OCI-LY1 (cell line): ENCODE measurements at regions not wholly inside any gene's neighbourhood (a gene's known extent, or its start where the extent isn't known, plus 50 kb on each side); places are given as distances from the start of the nearest gene placed in this dataset.

Source experiments
- EZH2 ChIP-seq: fragments of 200-600 bp; sonication (generic), shearing (Covaris generic); IDR thresholded peaks from 2 replicates; pipeline ENCODE4 v1.8.0; 2017; ENCODE audit warnings: borderline replicate concordance, mixed run types, mild to moderate bottlenecking, antibody characterized with exemption, low read length, moderate library complexity, mixed read lengths
- TF ChIP-seq, protein P1 (sequence below): fragments of 200-600 bp; sonication (generic), shearing (Covaris generic); IDR thresholded peaks from 2 replicates; pipeline ENCODE4 v1.5.1; 2017; ENCODE audit warnings: mild to moderate bottlenecking, antibody characterized with exemption, low read length, moderate library complexity, mixed read lengths

DNA sequence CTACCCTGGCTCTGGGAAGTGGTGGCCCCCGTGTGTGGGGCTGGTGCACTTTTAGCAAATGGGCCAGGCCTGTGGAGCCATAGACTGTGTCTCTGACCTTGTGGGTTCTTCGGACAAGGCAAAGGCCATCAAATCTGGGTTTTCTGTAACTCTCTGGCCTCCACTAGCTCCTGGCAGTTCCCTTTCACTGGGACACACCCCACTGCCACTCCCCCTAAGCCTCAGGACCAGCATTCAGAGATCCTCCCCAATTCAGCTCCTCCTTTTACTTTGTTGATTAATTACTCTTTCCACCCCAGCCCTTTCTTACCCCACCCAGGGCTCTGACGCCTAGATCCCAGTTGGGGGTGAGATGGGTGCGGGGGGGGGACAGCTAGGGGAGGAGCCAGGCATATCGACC, 53.9 kb upstream of the IRX3 start:
- TF ChIP-seq, protein P1, sequence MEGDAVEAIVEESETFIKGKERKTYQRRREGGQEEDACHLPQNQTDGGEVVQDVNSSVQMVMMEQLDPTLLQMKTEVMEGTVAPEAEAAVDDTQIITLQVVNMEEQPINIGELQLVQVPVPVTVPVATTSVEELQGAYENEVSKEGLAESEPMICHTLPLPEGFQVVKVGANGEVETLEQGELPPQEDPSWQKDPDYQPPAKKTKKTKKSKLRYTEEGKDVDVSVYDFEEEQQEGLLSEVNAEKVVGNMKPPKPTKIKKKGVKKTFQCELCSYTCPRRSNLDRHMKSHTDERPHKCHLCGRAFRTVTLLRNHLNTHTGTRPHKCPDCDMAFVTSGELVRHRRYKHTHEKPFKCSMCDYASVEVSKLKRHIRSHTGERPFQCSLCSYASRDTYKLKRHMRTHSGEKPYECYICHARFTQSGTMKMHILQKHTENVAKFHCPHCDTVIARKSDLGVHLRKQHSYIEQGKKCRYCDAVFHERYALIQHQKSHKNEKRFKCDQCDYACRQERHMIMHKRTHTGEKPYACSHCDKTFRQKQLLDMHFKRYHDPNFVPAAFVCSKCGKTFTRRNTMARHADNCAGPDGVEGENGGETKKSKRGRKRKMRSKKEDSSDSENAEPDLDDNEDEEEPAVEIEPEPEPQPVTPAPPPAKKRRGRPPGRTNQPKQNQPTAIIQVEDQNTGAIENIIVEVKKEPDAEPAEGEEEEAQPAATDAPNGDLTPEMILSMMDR, result no peak
- no peak for TF ChIP-seq EZH2
